C4-2B (cell line): ENCODE measurements at regions not wholly inside any gene's neighbourhood (a gene's known extent, or its start where the extent isn't known, plus 50 kb on each side); places are given as distances from the start of the nearest gene placed in this dataset.

Experiments
- ZFX ChIP-seq: fragments of 450-650 bp; IDR thresholded peaks from 2 replicates; pipeline ENCODE4 v1.6.1; 2017
- TF ChIP-seq, protein P1 (sequence below): fragments of 450-650 bp; conservative IDR thresholded peaks from 2 replicates; pipeline ENCODE4 v1.5.1; 2017; ENCODE audit warnings: mild to moderate bottlenecking

GRCh38 chr12:13371367-13371766 lies 174.8 kb downstream of the EMP1 start:
- TF ChIP-seq, protein P1, sequence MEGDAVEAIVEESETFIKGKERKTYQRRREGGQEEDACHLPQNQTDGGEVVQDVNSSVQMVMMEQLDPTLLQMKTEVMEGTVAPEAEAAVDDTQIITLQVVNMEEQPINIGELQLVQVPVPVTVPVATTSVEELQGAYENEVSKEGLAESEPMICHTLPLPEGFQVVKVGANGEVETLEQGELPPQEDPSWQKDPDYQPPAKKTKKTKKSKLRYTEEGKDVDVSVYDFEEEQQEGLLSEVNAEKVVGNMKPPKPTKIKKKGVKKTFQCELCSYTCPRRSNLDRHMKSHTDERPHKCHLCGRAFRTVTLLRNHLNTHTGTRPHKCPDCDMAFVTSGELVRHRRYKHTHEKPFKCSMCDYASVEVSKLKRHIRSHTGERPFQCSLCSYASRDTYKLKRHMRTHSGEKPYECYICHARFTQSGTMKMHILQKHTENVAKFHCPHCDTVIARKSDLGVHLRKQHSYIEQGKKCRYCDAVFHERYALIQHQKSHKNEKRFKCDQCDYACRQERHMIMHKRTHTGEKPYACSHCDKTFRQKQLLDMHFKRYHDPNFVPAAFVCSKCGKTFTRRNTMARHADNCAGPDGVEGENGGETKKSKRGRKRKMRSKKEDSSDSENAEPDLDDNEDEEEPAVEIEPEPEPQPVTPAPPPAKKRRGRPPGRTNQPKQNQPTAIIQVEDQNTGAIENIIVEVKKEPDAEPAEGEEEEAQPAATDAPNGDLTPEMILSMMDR = no peak
- TF ChIP-seq ZFX = no peak
